WTC11 (cell line): ENCODE measurements at regions not wholly inside any gene's neighbourhood (a gene's known extent, or its start where the extent isn't known, plus 50 kb on each side); places are given as distances from the start of the nearest gene placed in this dataset.
A peak's percentile ranks its signal among the peaks of the same experiment; 100 is the strongest.

ENCODE experiments used
- ATAC-seq: fragments of 200-7000 bp; cut with Tn5 transposase; 2 replicates; pipeline ENCODE4 v1.10.0; 2021; ENCODE audit warnings: mild to moderate bottlenecking, moderate library complexity
- CTCF ChIA-PET: fragments of 300-600 bp; sonication (Branson Sonifier 250); formaldehyde crosslinking; loops from one replicate; lab custom pipeline; 2021; ENCODE audit warnings: antibody characterized with exemption; lab: Charles Lee
- POLR2A ChIA-PET: fragments of 350-600 bp; sonication (Branson Sonifier 250); formaldehyde crosslinking; loops from one replicate; lab custom pipeline; 2021; ENCODE audit warnings: antibody characterized with exemption; lab: Charles Lee
- DNase-seq: peaks from one replicate; pipeline ENCODE4 v3.0.0; 2021; ENCODE audit warnings: low spot score
- H3K27ac Mint-ChIP-seq: 2 replicates; pipeline ENCODE4 v1.8.0; 2021; ENCODE audit warnings: mixed read lengths
- H3K27me3 Mint-ChIP-seq: 2 replicates; pipeline ENCODE4 v1.8.0; 2021; ENCODE audit warnings: low read depth, mild to moderate bottlenecking, moderate library complexity, mixed read lengths
- H3K36me3 Mint-ChIP-seq: 2 replicates; pipeline ENCODE4 v1.8.0; 2021; ENCODE audit warnings: mixed read lengths
- H3K4me1 Mint-ChIP-seq: 2 replicates; pipeline ENCODE4 v1.8.0; 2022; ENCODE audit warnings: mixed read lengths
- H3K4me3 Mint-ChIP-seq: 2 replicates; pipeline ENCODE4 v1.8.0; 2021; ENCODE audit warnings: mild to moderate bottlenecking, moderate library complexity, mixed read lengths
- H3K9me3 Mint-ChIP-seq: 2 replicates; pipeline ENCODE4 v1.8.0; 2021; ENCODE audit warnings: mixed read lengths
- ATF2 ChIP-seq: sonication (generic); formaldehyde crosslinking; IDR thresholded peaks from 2 replicates; pipeline ENCODE4 v1.8.1; 2022; ENCODE audit warnings: low read depth, missing genetic modification reagents, borderline replicate concordance
- CBFB ChIP-seq: sonication (generic); formaldehyde crosslinking; IDR thresholded peaks from 2 replicates; pipeline ENCODE4 v1.8.1; 2022; ENCODE audit warnings: mild to moderate bottlenecking, low read depth, missing genetic modification reagents
- FOXP4 ChIP-seq: sonication (generic); formaldehyde crosslinking; IDR thresholded peaks from 2 replicates; pipeline ENCODE4 v1.8.0; 2022; ENCODE audit warnings: mild to moderate bottlenecking, missing genetic modification reagents
- NFE2L1 ChIP-seq: sonication (generic); formaldehyde crosslinking; IDR thresholded peaks from 2 replicates; pipeline ENCODE4 v1.8.1; 2023; ENCODE audit warnings: missing genetic modification reagents
- USF1 ChIP-seq: sonication (generic); formaldehyde crosslinking; IDR thresholded peaks from 2 replicates; pipeline ENCODE4 v1.8.0; 2022; ENCODE audit warnings: mild to moderate bottlenecking, missing genetic modification reagents
- ZMAT4 ChIP-seq: fragments of 250-450 bp; sonication (Bioruptor Pico); IDR thresholded peaks from 2 replicates; pipeline ENCODE4 v1.9.0; 2021; ENCODE audit warnings: mild to moderate bottlenecking
- ZNF219 ChIP-seq: sonication (generic); formaldehyde crosslinking; IDR thresholded peaks from 2 replicates; pipeline ENCODE4 v1.8.0; 2023; ENCODE audit warnings: missing genetic modification reagents, mild to moderate bottlenecking, borderline replicate concordance
- ZNF512 ChIP-seq: sonication (generic); formaldehyde crosslinking; IDR thresholded peaks from 2 replicates; pipeline ENCODE4 v1.8.1; 2022; ENCODE audit warnings: missing genetic modification reagents, borderline replicate concordance
- ZSCAN18 ChIP-seq: fragments of 250-450 bp; sonication (Bioruptor Pico); IDR thresholded peaks from 2 replicates; pipeline ENCODE4 v2.1.2; 2022; ENCODE audit warnings: mild to moderate bottlenecking, moderate library complexity
- TF ChIP-seq, protein P1 (sequence below): sonication (generic); formaldehyde crosslinking; IDR thresholded peaks from 2 replicates; pipeline ENCODE4 v1.8.0; 2022; ENCODE audit warnings: missing genetic modification reagents
- TF ChIP-seq, protein P2 (sequence below): sonication (generic); formaldehyde crosslinking; IDR thresholded peaks from 2 replicates; pipeline ENCODE4 v1.8.1; 2023; ENCODE audit warnings: mild to moderate bottlenecking, missing genetic modification reagents
- TF ChIP-seq, protein P3 (sequence below): fragments of 250-450 bp; sonication (Bioruptor Pico); IDR thresholded peaks from 2 replicates; pipeline ENCODE4 v1.8.0; 2021; ENCODE audit warnings: mild to moderate bottlenecking
- TF ChIP-seq, protein P4 (sequence below): sonication (generic); formaldehyde crosslinking; IDR thresholded peaks from 2 replicates; pipeline ENCODE4 v1.8.1; 2023; ENCODE audit warnings: mild to moderate bottlenecking, moderate library complexity, missing genetic modification reagents
- TF ChIP-seq, protein P5 (sequence below): fragments of 200-600 bp; IDR thresholded peaks from 2 replicates; pipeline ENCODE4 v1.8.0; 2022; ENCODE audit warnings: antibody characterized with exemption

GRCh38 chr6:26285143-26286134 is 79.6 kb upstream of the BTN3A2 start:
- CTCF ChIA-PET: interaction anchor here (1.1 to 2.2 kb wide), 2 partner anchors 27 to 310 kb away, joined by 3 to 7 read pairs; no protein-coding TSS in a partner anchor
- peak overlapping the region; percentile 100 for H3K27ac Mint-ChIP-seq
- TF ChIP-seq ZSCAN18 (CRISPR knock-in tag) (no peak), ATF2 (CRISPR knock-in tag) (peak; percentile 74; the same call in 1 of the 2 replicates), FOXP4 (CRISPR knock-in tag) (peak; percentile 72; the same call in 1 of the 2 replicates), NFE2L1 (CRISPR knock-in tag) (peak; percentile 99), CBFB (CRISPR knock-in tag) (no peak), ZNF219 (CRISPR knock-in tag) (peak; percentile 61; the same call in 1 of the 2 replicates), USF1 (CRISPR knock-in tag) (peak; percentile 63), ZMAT4 (CRISPR knock-in tag) (no peak), ZNF512 (CRISPR knock-in tag) (no peak)
- TF ChIP-seq, protein P1, sequence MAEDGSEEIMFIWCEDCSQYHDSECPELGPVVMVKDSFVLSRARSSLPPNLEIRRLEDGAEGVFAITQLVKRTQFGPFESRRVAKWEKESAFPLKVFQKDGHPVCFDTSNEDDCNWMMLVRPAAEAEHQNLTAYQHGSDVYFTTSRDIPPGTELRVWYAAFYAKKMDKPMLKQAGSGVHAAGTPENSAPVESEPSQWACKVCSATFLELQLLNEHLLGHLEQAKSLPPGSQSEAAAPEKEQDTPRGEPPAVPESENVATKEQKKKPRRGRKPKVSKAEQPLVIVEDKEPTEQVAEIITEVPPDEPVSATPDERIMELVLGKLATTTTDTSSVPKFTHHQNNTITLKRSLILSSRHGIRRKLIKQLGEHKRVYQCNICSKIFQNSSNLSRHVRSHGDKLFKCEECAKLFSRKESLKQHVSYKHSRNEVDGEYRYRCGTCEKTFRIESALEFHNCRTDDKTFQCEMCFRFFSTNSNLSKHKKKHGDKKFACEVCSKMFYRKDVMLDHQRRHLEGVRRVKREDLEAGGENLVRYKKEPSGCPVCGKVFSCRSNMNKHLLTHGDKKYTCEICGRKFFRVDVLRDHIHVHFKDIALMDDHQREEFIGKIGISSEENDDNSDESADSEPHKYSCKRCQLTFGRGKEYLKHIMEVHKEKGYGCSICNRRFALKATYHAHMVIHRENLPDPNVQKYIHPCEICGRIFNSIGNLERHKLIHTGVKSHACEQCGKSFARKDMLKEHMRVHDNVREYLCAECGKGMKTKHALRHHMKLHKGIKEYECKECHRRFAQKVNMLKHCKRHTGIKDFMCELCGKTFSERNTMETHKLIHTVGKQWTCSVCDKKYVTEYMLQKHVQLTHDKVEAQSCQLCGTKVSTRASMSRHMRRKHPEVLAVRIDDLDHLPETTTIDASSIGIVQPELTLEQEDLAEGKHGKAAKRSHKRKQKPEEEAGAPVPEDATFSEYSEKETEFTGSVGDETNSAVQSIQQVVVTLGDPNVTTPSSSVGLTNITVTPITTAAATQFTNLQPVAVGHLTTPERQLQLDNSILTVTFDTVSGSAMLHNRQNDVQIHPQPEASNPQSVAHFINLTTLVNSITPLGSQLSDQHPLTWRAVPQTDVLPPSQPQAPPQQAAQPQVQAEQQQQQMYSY (CRISPR knock-in tag): no peak
- TF ChIP-seq, protein P2, sequence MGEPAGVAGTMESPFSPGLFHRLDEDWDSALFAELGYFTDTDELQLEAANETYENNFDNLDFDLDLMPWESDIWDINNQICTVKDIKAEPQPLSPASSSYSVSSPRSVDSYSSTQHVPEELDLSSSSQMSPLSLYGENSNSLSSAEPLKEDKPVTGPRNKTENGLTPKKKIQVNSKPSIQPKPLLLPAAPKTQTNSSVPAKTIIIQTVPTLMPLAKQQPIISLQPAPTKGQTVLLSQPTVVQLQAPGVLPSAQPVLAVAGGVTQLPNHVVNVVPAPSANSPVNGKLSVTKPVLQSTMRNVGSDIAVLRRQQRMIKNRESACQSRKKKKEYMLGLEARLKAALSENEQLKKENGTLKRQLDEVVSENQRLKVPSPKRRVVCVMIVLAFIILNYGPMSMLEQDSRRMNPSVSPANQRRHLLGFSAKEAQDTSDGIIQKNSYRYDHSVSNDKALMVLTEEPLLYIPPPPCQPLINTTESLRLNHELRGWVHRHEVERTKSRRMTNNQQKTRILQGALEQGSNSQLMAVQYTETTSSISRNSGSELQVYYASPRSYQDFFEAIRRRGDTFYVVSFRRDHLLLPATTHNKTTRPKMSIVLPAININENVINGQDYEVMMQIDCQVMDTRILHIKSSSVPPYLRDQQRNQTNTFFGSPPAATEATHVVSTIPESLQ (CRISPR knock-in tag): no peak
- TF ChIP-seq, protein P3, sequence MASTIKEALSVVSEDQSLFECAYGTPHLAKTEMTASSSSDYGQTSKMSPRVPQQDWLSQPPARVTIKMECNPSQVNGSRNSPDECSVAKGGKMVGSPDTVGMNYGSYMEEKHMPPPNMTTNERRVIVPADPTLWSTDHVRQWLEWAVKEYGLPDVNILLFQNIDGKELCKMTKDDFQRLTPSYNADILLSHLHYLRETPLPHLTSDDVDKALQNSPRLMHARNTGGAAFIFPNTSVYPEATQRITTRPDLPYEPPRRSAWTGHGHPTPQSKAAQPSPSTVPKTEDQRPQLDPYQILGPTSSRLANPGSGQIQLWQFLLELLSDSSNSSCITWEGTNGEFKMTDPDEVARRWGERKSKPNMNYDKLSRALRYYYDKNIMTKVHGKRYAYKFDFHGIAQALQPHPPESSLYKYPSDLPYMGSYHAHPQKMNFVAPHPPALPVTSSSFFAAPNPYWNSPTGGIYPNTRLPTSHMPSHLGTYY (CRISPR knock-in tag): peak; percentile 98
- TF ChIP-seq, protein P4, sequence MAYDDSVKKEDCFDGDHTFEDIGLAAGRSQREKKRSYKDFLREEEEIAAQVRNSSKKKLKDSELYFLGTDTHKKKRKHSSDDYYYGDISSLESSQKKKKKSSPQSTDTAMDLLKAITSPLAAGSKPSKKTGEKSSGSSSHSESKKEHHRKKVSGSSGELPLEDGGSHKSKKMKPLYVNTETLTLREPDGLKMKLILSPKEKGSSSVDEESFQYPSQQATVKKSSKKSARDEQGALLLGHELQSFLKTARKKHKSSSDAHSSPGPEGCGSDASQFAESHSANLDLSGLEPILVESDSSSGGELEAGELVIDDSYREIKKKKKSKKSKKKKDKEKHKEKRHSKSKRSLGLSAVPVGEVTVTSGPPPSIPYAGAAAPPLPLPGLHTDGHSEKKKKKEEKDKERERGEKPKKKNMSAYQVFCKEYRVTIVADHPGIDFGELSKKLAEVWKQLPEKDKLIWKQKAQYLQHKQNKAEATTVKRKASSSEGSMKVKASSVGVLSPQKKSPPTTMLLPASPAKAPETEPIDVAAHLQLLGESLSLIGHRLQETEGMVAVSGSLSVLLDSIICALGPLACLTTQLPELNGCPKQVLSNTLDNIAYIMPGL: peak; percentile 96
- TF ChIP-seq, protein P5, sequence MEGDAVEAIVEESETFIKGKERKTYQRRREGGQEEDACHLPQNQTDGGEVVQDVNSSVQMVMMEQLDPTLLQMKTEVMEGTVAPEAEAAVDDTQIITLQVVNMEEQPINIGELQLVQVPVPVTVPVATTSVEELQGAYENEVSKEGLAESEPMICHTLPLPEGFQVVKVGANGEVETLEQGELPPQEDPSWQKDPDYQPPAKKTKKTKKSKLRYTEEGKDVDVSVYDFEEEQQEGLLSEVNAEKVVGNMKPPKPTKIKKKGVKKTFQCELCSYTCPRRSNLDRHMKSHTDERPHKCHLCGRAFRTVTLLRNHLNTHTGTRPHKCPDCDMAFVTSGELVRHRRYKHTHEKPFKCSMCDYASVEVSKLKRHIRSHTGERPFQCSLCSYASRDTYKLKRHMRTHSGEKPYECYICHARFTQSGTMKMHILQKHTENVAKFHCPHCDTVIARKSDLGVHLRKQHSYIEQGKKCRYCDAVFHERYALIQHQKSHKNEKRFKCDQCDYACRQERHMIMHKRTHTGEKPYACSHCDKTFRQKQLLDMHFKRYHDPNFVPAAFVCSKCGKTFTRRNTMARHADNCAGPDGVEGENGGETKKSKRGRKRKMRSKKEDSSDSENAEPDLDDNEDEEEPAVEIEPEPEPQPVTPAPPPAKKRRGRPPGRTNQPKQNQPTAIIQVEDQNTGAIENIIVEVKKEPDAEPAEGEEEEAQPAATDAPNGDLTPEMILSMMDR: no peak

More at GRCh38 chr6:26285143-26286134, 79.6 kb upstream of the BTN3A2 start:
- peak; percentile 73 for ATAC-seq
- peak; percentile 96 for DNase-seq
- H3K9me3 Mint-ChIP-seq: peaks cover 24% of the 10 kb centered on the region
- peaks cover 4% of the 10 kb centered on the region for H3K27me3 Mint-ChIP-seq
- peaks cover 16% of the 10 kb centered on the region for H3K4me1 Mint-ChIP-seq
- POLR2A ChIA-PET: interaction anchor here (0.5 to 4.4 kb wide), 26 partner anchors 13 to 1605 kb away, joined by 3 to 153 read pairs (median 4); partner anchors contain the start of gene HMGN4
- peak overlapping the region; percentile 97 for H3K4me3 Mint-ChIP-seq
- H3K36me3 Mint-ChIP-seq: peaks cover 15% of the 10 kb centered on the region
